Glutamatergic neuron (in vitro differentiated cells): ENCODE measurements at regions not wholly inside any gene's neighbourhood (a gene's known extent, or its start where the extent isn't known, plus 50 kb on each side); places are given as distances from the start of the nearest gene placed in this dataset.

Experiments used
- DNase-seq: peaks from one replicate; pipeline ENCODE4 v3.0.0; 2022
- H3K27ac Mint-ChIP-seq: one replicate; pipeline ENCODE4 v1.8.0; 2020; ENCODE audit warnings: mild to moderate bottlenecking, mixed read lengths, inconsistent platforms; ENCODE audit not compliant: unreplicated experiment
- H3K27me3 Mint-ChIP-seq: one replicate; pipeline ENCODE4 v1.8.0; 2020; ENCODE audit warnings: mild to moderate bottlenecking, moderate library complexity, mixed read lengths, inconsistent platforms; ENCODE audit not compliant: unreplicated experiment
- H3K36me3 Mint-ChIP-seq: one replicate; pipeline ENCODE4 v1.8.0; 2020; ENCODE audit warnings: mild to moderate bottlenecking, mixed read lengths, inconsistent platforms; ENCODE audit not compliant: unreplicated experiment
- H3K4me1 Mint-ChIP-seq: one replicate; pipeline ENCODE4 v1.8.0; 2020; ENCODE audit warnings: mild to moderate bottlenecking, low read depth, mixed read lengths, inconsistent platforms; ENCODE audit not compliant: unreplicated experiment
- H3K4me3 Mint-ChIP-seq: one replicate; pipeline ENCODE4 v1.8.0; 2020; ENCODE audit warnings: mild to moderate bottlenecking, mixed read lengths, inconsistent platforms; ENCODE audit not compliant: unreplicated experiment
- H3K9me3 Mint-ChIP-seq: one replicate; pipeline ENCODE4 v1.8.0; 2020; ENCODE audit warnings: mild to moderate bottlenecking, moderate library complexity, mixed read lengths, inconsistent platforms; ENCODE audit not compliant: unreplicated experiment
- CTCF ChIP-seq: fragments of 200-600 bp; sonication (generic); IDR thresholded peaks from one replicate; pipeline ENCODE4 v1.5.0; 2021; ENCODE audit not compliant: partially characterized antibody, unreplicated experiment

GRCh38 chr9:16092142-16093091 is 539.6 kb downstream of the CCDC171 start:
- Mint-ChIP-seq H3K9me3 (no peaks in the 10 kb centered on the region), H3K4me1 (peaks cover 2% of the 10 kb centered on the region), H3K27ac (no peak overlapping the region), H3K36me3 (peaks cover 5% of the 10 kb centered on the region), H3K27me3 (peaks cover 2% of the 10 kb centered on the region), H3K4me3 (no peak overlapping the region)
- no peak for TF ChIP-seq CTCF
- DNase-seq: no peak

GRCh38 chr9:16098306-16098705 is 545.5 kb downstream of the CCDC171 start:
- no peaks in the 10 kb centered on the region for H3K36me3 Mint-ChIP-seq
- H3K4me1 Mint-ChIP-seq: peaks cover 4% of the 10 kb centered on the region
- H3K9me3 Mint-ChIP-seq: peaks cover 6% of the 10 kb centered on the region
- DNase-seq: no peak
- H3K4me3 Mint-ChIP-seq: no peak overlapping the region
- TF ChIP-seq CTCF: no peak
- H3K27me3 Mint-ChIP-seq: no peaks in the 10 kb centered on the region
- no peak overlapping the region for H3K27ac Mint-ChIP-seq

- peaks cover 2% of the 10 kb centered on the region for H3K27me3 Mint-ChIP-seq
- H3K9me3 Mint-ChIP-seq: peaks cover 6% of the 10 kb centered on the region
- H3K4me1 Mint-ChIP-seq: peaks cover 4% of the 10 kb centered on the region
- peak overlapping the region; percentile 29 for H3K27ac Mint-ChIP-seq
- H3K36me3 Mint-ChIP-seq: no peaks in the 10 kb centered on the region
- no peak overlapping the region for H3K4me3 Mint-ChIP-seq
- DNase-seq: no peak
- no peak for TF ChIP-seq CTCF
These were observed 547.1 kb downstream of the CCDC171 start for GRCh38 chr9:16099732-16100536.

- Mint-ChIP-seq H3K27ac (no peak overlapping the region), H3K36me3 (no peaks in the 10 kb centered on the region), H3K27me3 (peaks cover 2% of the 10 kb centered on the region), H3K4me1 (peaks cover 4% of the 10 kb centered on the region), H3K9me3 (peaks cover 6% of the 10 kb centered on the region), H3K4me3 (no peak overlapping the region)
- peak; percentile 32 for DNase-seq
- TF ChIP-seq CTCF: no peak
These were observed 547.8 kb downstream of the CCDC171 start for GRCh38 chr9:16100537-16101091.
